Stimulated activated memory B cell treated with anti-CD40 and anti-IgM and Interleukin-4, amounts not matched to agents 10 μg/mL and 1 μg/mL and 100 μg/mL, for 72 hours (primary cell): ENCODE measurements at regions not wholly inside any gene's neighbourhood (a gene's known extent, or its start where the extent isn't known, plus 50 kb on each side); places are given as distances from the start of the nearest gene placed in this dataset.
"Not testable (repeated sequence)": the region's sequence is repeated elsewhere in the genome, so short reads cannot be mapped to it uniquely, and the experiment has no call there.

Experiments
- ATAC-seq: fragments of 150-1000 bp; cut with Tn5 transposase; 2 replicates; pipeline ENCODE4 v1.10.0; 2021
- H3K27ac Mint-ChIP-seq: one replicate; pipeline ENCODE4 v1.8.0; 2022; ENCODE audit warnings: mild to moderate bottlenecking, mixed read lengths
- H3K27me3 Mint-ChIP-seq: one replicate; pipeline ENCODE4 v1.8.0; 2022; ENCODE audit warnings: mixed read lengths
- H3K36me3 Mint-ChIP-seq: one replicate; pipeline ENCODE4 v1.8.0; 2022; ENCODE audit warnings: mixed read lengths
- H3K4me1 Mint-ChIP-seq: one replicate; pipeline ENCODE4 v1.8.0; 2022; ENCODE audit warnings: mixed read lengths
- H3K4me3 Mint-ChIP-seq: one replicate; pipeline ENCODE4 v1.8.0; 2022; ENCODE audit warnings: mild to moderate bottlenecking, moderate library complexity, mixed read lengths
- H3K9me3 Mint-ChIP-seq: one replicate; pipeline ENCODE4 v1.8.0; 2022; ENCODE audit warnings: mixed read lengths

DNA sequence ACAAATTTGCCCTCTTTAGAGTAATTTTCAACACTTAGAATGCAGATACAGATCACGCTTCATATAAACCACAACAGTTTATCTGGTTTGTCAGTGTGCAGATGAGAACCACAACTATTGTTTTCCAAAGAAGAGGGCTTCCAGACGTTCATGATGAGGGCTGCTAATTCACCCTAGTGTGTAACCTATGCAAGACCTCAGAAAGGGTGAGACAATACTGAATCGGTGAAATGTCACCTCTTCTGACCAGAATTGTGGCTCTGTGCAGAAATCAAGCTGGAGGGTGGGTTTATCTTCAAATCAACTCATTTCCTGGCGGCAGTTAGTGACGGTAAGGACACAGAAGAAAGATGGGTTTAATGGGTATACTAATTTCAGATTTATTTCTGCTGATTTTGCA, 105.0 kb upstream of the MTLN start:
- H3K36me3 Mint-ChIP-seq, H3K4me3 Mint-ChIP-seq, H3K27me3 Mint-ChIP-seq, H3K27ac Mint-ChIP-seq, H3K9me3 Mint-ChIP-seq, ATAC-seq, H3K4me1 Mint-ChIP-seq: not testable (repeated sequence)

GRCh38 chr2:110316051-110316865, 103.9 kb upstream of the MTLN start:
- not testable (repeated sequence) for H3K4me3 Mint-ChIP-seq, ATAC-seq, H3K27ac Mint-ChIP-seq, H3K4me1 Mint-ChIP-seq, H3K27me3 Mint-ChIP-seq, H3K36me3 Mint-ChIP-seq, H3K9me3 Mint-ChIP-seq

DNA sequence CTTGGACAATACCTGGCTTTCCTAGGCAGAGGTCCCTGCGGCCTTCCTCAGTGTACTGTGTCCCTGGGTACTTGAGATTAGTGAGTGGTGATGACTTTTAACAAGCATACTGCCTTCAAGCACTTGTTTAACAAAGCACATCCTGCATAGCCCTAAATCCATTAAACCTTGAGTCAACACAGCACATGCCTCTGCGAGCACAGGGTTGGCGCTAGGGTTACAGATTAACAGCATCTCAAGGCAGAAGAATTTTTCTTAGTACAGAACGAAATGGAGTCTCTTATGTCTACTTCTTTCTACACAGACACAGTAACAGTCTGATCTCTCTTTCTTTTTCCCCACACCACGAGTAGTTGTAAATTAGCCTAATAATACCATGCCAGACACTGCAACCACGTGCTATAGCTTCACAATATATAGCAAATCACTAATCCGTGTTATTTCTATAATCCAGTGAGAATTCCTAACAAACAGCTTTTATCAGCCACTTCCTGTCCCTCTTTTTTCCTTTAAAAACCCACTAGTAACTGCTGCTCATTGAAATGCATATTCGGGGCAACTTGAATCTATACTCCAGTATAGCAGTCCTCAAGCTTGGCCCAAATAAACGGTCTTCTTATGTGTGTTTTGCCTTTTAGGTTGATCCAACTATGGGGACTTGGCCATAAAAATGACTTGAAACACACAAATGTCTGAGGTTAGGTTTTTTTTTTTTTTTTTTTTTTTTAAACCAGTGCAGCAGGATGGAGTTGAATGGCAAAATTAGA, 102.9 kb upstream of the MTLN start:
- not testable (repeated sequence) for H3K9me3 Mint-ChIP-seq

DNA sequence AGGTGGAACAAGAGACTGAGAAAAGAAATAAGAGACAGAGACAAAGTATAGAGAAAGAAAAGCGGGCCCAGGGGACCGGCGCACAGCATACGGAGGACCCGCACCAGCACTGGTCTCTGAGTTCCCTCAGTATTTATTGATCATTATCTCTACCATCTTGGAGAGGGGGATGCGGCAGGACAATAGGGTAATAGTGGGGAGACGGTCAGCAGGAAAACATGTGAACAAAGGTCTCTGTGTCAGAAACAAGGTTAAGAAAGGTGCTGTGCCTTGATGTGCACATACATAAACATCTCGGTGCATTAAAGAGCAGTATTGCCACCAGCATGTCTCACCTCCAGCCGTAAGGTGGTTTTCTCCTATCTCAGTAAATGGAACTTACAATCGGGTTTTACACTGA, 102.1 kb upstream of the MTLN start:
- ATAC-seq, H3K36me3 Mint-ChIP-seq, H3K4me1 Mint-ChIP-seq, H3K9me3 Mint-ChIP-seq, H3K27ac Mint-ChIP-seq, H3K4me3 Mint-ChIP-seq, H3K27me3 Mint-ChIP-seq: not testable (repeated sequence)

More for the DNA sequence above, 102.9 kb upstream of the MTLN start:
- not testable (repeated sequence) for H3K36me3 Mint-ChIP-seq, H3K27ac Mint-ChIP-seq, H3K27me3 Mint-ChIP-seq, ATAC-seq, H3K4me1 Mint-ChIP-seq, H3K4me3 Mint-ChIP-seq

GRCh38 chr2:110313032-110313431, 100.7 kb upstream of the MTLN start:
- H3K4me1 Mint-ChIP-seq, H3K9me3 Mint-ChIP-seq, ATAC-seq, H3K36me3 Mint-ChIP-seq, H3K27ac Mint-ChIP-seq, H3K4me3 Mint-ChIP-seq, H3K27me3 Mint-ChIP-seq: not testable (repeated sequence)

- ATAC-seq, H3K27me3 Mint-ChIP-seq, H3K36me3 Mint-ChIP-seq, H3K4me3 Mint-ChIP-seq, H3K27ac Mint-ChIP-seq, H3K4me1 Mint-ChIP-seq, H3K9me3 Mint-ChIP-seq: not testable (repeated sequence)
Observed at GRCh38 chr2:110311713-110312444, 99.5 kb upstream of the MTLN start.

- H3K36me3 Mint-ChIP-seq, H3K4me3 Mint-ChIP-seq, ATAC-seq, H3K4me1 Mint-ChIP-seq, H3K9me3 Mint-ChIP-seq, H3K27me3 Mint-ChIP-seq, H3K27ac Mint-ChIP-seq: not testable (repeated sequence)
Observed at GRCh38 chr2:110310988-110311475, 98.7 kb upstream of the MTLN start.

DNA sequence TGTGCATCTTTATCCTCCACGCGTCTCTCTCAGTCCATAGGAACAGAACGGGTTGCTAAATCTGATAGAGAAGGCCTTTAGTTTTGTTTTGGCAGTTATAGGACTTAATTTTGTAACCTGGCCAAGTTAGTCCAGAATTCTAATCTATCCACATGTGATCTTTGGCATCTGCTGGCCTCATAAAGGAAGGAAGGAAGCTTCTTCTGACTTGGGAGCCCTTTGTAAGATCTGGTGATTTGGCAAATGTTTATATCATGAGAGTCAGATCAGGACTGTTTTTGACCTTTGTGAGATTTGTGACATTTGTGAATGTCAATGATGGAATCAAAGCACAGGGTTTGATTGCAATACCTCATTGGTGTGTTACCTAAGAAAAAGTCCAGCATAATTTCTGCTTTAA, 96.4 kb upstream of the MTLN start:
- H3K27me3 Mint-ChIP-seq, H3K9me3 Mint-ChIP-seq, H3K4me1 Mint-ChIP-seq, H3K4me3 Mint-ChIP-seq, ATAC-seq, H3K36me3 Mint-ChIP-seq, H3K27ac Mint-ChIP-seq: not testable (repeated sequence)

- H3K4me1 Mint-ChIP-seq, H3K27me3 Mint-ChIP-seq, H3K4me3 Mint-ChIP-seq, ATAC-seq, H3K36me3 Mint-ChIP-seq, H3K9me3 Mint-ChIP-seq, H3K27ac Mint-ChIP-seq: not testable (repeated sequence)
Observed at GRCh38 chr2:110292807-110293206, 80.5 kb upstream of the MTLN start.

DNA sequence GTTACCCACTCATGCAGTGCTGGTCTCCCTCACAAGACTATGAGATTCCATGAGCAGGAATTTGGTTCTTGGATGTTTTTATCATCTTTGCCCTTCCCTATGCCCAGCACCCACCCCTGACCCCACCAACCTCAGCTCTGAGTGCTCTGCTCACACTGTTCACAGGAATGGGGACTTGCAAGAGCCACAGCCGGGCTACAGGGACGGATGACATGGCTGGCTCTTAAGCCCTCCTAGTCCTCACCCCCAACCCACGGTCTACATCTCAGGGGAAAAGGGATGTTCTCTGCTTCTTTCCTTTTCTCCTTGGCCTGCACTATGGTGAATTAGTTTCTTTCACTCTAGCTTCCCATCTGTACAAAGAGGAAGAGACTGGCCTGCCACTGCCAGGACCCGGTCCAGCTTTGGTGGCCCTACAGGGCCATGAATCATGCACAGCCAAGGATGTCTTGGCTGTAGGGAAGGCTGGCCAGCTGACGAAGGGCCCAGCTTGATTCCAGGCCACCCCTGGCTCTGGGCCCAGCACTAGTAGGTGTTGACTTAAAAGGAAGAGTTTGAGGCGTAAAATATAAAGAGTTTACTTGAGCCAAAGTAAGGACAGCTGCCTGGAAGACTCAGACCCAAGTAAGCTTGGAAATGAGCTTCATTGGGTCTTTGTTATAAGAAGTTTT, 79.7 kb upstream of the MTLN start:
- not testable (repeated sequence) for H3K4me1 Mint-ChIP-seq, H3K4me3 Mint-ChIP-seq, H3K36me3 Mint-ChIP-seq, H3K27me3 Mint-ChIP-seq, H3K27ac Mint-ChIP-seq, H3K9me3 Mint-ChIP-seq
- peak; percentile 39 for ATAC-seq

- not testable (repeated sequence) for ATAC-seq, H3K36me3 Mint-ChIP-seq, H3K27me3 Mint-ChIP-seq, H3K4me1 Mint-ChIP-seq, H3K27ac Mint-ChIP-seq, H3K4me3 Mint-ChIP-seq, H3K9me3 Mint-ChIP-seq
Observed at GRCh38 chr2:110287817-110288216, 75.5 kb upstream of the MTLN start.

- ATAC-seq, H3K27ac Mint-ChIP-seq, H3K27me3 Mint-ChIP-seq, H3K36me3 Mint-ChIP-seq, H3K4me3 Mint-ChIP-seq, H3K9me3 Mint-ChIP-seq, H3K4me1 Mint-ChIP-seq: not testable (repeated sequence)
Observed at GRCh38 chr2:110287253-110287652, 74.9 kb upstream of the MTLN start.

DNA sequence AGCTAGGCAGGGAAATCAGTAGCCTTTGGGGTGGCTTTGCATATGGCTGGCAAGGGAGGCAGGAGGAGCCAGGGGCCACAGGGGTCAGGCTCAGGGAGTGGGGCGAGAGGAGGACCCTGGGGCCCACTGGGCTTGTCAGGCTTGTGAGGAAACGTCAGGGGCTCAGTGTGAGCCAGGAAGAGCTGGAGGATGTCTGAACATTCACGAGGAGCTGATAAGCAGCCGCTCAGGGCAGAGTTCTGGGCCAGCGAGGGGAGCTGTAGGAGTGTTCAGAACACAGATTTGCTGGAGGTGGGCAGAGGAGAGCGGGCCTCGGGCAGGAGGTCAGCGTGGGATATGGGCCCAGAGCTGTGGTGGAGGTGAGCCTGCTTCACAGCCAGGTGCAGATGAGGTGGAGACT, 72.7 kb upstream of the MTLN start:
- H3K9me3 Mint-ChIP-seq, H3K27me3 Mint-ChIP-seq, H3K4me1 Mint-ChIP-seq, H3K27ac Mint-ChIP-seq, H3K36me3 Mint-ChIP-seq, ATAC-seq, H3K4me3 Mint-ChIP-seq: not testable (repeated sequence)

GRCh38 chr2:110280804-110281203, 68.5 kb upstream of the MTLN start:
- not testable (repeated sequence) for H3K27ac Mint-ChIP-seq, H3K4me3 Mint-ChIP-seq, H3K4me1 Mint-ChIP-seq, H3K27me3 Mint-ChIP-seq, H3K9me3 Mint-ChIP-seq, H3K36me3 Mint-ChIP-seq, ATAC-seq

- H3K36me3 Mint-ChIP-seq, H3K27ac Mint-ChIP-seq, H3K4me3 Mint-ChIP-seq, ATAC-seq, H3K9me3 Mint-ChIP-seq, H3K27me3 Mint-ChIP-seq, H3K4me1 Mint-ChIP-seq: not testable (repeated sequence)
Observed at GRCh38 chr2:110277054-110277453, 64.7 kb upstream of the MTLN start.
